Left cardiac atrium (tissue), 4 donors: ENCODE measurements at regions not wholly inside any gene's neighbourhood (a gene's known extent, or its start where the extent isn't known, plus 50 kb on each side); places are given as distances from the start of the nearest gene placed in this dataset.
A peak's percentile ranks its signal among the peaks of the same experiment; 100 is the strongest.
"Not testable (repeated sequence)": the region's sequence is repeated elsewhere in the genome, so short reads cannot be mapped to it uniquely, and the experiment has no call there.

ENCODE experiments used
- ATAC-seq, 2 donors: fragments of 200-7000 bp; cut with Tn5 transposase; one replicate each; pipeline ENCODE4 v1.9.1; 2020; ENCODE audit warnings: mild to moderate bottlenecking in 2 of 2, moderate library complexity in 2 of 2
- DNase-seq: peaks from one replicate; pipeline ENCODE4 v3.0.0-alpha.2; 2020
- intact Hi-C, 2 donors: fragments of 100-400 bp; cut with DNase I; formaldehyde crosslinking; loops; one replicate each; pipeline versions ENCODE4 v1.14.1 to v1.15.1; 2022 to 2023
- donor health status: DM: no; HTN: yes; CAD: no.
- donor health status: DM: no; HTN: yes; CAD: no; lungs with severe emphysema.
- donor health status: DM: yes; HTN: yes; CAD: no.
- donor health status: Dilated cardiomyopathy.

DNA sequence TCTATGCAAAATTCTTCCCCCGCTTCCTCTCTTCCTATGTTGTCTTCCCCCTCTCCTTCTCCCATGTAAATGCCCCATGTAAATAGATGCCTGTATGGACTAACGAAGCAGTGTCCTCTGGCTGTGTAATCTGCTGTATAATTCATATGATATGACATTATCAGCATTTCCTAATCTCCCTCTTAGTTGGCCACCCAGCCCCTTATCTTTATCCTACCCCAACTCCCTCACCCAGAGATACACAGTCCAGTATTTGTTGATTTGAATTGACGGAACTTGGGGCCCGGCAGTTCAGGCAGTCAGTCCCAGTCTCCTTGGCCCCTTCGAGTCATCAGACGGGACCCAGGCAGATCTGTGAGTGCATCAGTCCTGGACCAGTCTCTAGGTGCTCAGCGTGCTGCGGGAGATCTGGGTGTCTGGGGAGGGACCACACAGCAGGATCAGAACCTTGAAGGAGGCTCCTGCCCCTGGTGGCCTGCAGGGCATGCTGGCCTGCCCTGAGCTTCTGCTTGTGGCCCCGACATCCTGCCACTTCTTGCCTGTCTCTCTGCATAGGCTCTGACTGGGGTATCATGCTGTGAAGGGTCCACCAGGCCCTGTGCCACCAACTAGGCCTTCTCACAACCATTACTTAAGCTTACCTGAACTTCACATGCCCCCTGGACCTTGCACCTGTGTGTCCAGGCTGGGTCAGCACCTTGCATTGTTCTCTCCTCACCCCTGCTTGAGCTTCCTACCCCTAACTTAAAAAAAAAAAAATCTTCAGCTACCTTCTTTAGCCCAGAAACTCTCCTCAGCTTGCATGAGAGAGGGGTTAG is 88.1 kb upstream of the ATL2 start:
- ATAC-seq (no peak), DNase-seq (no peak)
- intact Hi-C loops, result loop anchor here in 1 of 2 donors (10.0 kb wide), 1 partner anchor 150 kb away; no protein-coding TSS in a partner anchor

DNA sequence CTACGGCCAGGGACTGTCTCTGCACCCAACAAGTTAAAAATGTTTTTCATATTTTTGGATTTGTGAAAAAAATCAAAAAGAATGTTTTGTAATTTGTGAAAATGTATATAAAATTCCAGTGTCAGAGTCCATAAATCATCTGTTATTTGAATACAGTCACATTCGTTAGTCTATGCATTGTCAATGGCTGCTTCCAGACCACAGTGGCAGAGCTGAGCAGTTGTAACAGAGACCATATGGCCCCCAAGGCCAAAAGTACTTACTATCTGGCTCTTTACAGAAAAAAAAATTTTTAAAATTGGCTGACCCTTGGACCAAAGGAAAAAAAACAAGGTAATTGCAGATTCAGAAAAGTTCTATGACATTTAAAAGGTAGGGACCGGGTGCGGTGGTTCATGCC is 86.7 kb upstream of the ATL2 start:
- DNase-seq (no peak), ATAC-seq (no peak)
- intact Hi-C loops, result loop anchor here in 1 of 2 donors (10.0 kb wide), 1 partner anchor 149 kb away; no protein-coding TSS in a partner anchor

DNA sequence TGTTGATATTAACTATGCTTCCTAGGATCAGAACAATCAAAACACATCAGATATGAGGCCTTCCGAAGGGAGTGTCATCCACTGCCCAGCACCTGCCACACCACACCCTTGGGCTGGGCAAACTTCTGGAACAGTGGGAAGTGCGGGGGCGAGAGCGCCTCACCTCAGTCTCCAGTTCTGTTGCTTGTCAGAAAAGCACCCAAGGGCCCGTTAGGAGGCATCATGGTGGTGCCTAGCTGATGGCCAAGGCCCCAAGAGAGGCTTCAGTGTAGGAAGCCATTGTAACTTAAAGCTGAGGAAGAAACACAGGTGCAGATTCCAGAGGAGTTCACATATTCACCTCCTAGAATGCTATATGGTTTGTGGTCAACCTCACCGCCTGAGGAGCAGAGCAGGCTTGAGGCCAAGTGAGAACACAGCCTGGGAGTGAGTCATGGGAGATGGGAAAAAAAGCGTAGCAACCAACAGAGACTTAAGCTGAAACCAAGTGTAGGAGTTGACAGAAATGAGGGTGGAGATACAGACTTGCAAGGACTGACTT is 85.1 kb upstream of the ATL2 start:
- intact Hi-C loops, result loop anchor here in 1 of 2 donors (10.0 kb wide), 1 partner anchor 147 kb away; no protein-coding TSS in a partner anchor
- ATAC-seq, result peak; percentile 46 to 95
- DNase-seq, result peak; percentile 35

DNA sequence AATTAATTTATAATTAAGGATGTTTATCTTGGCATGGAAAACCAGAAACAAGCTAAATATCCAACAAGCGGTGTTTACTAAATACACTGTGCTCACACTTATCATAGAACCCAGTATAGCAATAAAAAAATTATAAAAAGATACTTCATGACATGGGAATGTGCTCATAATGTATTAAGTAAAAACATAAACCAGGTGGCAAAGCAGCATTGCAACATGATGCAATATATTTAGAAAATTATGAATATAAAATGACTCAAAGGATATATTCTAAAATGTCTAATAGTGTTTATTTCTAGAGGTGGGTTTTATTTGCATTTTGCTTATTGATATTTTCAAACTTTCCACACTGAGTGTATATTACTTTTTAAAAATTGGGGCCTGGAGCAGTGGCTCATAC is 84.4 kb upstream of the ATL2 start:
- no peak for ATAC-seq
- no peak for DNase-seq
- intact Hi-C loops, result loop anchor here in 1 of 2 donors (10.0 kb wide), 1 partner anchor 147 kb away; no protein-coding TSS in a partner anchor

DNA sequence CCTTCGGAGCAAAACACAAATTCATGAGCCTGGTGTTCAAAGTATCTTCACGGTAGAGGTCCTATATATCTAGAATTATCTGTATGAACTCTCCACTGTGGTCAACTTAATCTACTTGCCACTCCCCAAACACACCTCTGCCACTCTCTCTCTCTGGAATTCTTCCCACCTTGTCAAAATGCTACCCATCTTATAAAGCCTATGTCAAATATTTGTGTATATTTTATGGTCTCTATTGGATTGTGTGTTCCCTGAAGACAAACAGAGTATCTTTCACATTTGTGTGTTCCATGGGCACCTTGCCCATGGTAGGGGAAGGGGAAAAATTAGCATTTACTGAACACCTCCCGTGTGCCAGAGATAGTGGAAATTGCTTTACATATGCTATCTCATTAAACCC is 83.2 kb upstream of the ATL2 start:
- no peak for DNase-seq
- ATAC-seq, result no peak
- intact Hi-C loops, result loop anchor here in 1 of 2 donors (10.0 kb wide), 1 partner anchor 146 kb away; no protein-coding TSS in a partner anchor

DNA sequence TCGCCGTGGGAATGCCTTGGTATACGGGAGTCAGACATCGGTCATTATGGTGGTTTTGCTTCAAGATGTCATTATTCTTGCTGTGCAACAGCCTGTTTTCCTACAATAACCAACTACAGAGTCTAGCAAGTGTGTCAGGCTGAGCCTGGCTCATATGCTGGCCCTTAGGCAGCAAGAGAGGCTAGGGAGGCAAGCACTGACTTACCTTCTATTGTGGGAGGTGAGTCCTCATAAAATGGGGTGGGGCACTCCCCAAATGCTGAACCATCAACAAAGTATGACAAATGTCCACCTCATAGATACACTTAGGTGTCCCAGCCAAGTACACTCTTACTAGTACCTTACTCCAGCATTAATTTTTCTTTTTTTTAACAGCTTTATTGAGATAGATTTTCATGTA is 77.0 kb upstream of the ATL2 start:
- intact Hi-C loops, result no loop called here
- ATAC-seq, result no peak
- no peak for DNase-seq

DNA sequence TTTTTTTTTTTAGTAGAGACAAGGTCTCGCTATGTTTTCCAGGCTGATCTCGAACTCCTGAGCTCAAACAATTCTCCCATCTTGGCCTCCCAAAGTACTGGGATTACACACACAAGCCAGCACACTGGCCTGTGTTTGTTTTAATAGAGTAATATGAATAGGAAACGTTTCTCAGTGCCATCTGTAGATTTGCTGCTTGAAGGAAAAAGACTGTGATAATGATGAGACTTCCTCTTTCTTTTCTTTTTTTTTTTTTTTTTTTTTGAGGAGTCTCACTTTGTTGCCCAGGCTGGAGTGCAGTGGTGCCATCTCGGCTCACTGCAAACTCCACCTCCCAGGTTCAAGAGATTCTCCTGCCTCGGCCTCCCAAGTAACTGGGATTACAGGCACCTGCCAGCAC is 74.7 kb upstream of the ATL2 start:
- DNase-seq, intact Hi-C loops, ATAC-seq: not testable (repeated sequence)

DNA sequence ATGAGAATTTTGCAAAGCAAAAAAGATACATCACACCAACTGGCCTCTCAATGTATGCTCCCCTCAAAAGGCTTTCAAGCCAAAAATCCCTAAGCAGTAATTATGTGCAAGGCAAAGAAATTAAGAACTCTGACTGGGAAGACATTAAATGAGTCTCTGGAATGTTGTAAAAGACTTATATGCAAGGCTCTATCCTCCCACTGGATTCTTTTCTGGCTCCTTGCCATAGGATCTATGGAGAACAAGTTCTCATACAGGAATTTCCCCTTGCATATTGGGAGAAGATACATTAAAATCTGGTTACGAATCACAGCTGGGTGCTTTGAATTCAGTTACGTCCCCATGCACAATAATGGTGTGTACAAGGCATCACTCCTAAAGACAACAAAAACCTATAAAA is 73.4 kb upstream of the ATL2 start:
- intact Hi-C loops, result no loop called here

DNA sequence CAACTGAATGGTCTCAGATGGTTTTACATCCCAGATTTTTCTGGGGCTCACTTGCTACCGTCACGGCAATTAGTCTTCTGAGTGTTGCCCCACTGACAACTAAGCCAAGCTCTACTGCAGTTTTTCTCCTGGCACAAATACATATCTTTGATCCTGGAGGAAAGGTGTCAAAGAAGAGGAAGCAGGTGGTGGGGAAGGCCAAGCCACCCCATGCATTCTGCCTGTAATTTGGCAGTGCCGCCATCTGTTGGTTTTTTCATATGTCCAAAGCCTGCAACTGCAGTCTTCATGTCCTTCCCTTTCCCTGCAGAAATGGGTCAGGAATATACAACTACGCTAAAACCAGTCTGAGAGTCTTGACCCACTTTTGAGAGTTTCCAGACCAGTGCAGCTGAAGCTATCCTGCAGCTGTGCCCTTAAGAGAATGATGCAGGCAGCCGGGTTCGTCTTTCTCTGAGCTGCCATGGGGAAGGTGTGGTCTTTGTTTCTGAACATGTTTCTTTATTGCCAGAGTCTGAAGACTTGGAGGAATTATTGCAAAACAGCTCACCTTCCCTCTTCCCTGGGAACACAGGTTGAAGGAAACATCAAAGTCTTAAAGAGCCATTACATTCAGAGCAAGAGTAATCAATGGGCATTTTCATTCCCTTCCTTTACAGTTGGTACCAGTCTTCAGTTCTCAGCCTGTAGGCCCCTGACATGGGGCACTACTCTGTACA is 71.8 kb upstream of the ATL2 start:
- ATAC-seq, result no peak
- intact Hi-C loops, result no loop called here
- no peak for DNase-seq

More for the DNA sequence above, 73.4 kb upstream of the ATL2 start:
- ATAC-seq (no peak), DNase-seq (no peak)

DNA sequence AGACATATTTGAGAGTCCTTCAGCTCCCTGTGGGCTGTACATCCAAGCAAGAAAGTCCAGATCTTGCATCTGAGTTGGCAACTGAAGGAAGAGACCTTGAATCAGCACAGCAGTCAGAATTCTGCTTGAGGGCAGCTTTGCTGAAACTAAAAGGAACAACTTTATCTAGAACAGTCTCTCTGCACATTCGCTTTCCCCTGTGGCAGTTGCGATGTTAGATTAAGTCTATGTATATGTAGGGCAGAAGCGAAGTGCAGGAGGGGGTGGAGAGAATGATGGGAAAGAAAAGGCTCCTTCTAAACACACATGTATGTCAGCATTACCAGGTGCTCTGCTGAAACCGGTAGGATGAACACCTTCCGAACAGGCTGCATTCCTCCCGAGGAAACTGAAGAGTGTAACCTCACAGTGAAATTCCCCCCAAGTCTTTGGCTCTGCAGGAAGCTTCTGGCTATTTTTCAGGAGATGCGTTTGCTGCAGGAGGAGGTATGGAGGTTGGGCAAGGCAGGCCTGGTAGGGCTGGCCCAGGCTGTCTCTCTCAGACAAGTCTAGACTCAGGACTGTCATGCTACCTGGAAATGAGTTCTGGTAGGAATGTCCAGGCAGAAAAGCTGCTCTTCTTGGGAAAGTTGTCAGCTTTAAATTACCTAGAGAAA is 70.0 kb upstream of the ATL2 start:
- intact Hi-C loops, result no loop called here
- DNase-seq (no peak), ATAC-seq (no peak)

DNA sequence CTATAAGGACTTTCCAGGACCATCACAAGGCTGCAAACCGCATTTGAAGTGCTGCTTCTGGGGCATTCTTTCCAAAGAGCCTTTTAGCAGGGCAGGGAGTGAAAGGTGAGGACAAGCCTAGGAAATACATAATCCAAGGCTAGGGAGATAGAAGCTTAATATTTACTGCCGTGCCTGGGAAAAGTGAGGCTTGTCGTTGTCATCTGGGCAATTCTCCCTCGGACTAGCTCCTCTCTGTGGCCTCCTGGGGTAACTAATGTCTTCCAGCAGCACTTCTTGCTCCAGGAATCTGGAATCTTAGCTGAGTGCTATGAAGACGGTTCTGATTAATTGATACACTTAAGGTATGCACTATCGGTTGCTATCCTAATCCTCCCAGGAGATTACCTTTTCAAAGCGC is 69.3 kb upstream of the ATL2 start:
- intact Hi-C loops, result no loop called here
- ATAC-seq (peak in 1 of 2 donors; percentile 41), DNase-seq (no peak)

DNA sequence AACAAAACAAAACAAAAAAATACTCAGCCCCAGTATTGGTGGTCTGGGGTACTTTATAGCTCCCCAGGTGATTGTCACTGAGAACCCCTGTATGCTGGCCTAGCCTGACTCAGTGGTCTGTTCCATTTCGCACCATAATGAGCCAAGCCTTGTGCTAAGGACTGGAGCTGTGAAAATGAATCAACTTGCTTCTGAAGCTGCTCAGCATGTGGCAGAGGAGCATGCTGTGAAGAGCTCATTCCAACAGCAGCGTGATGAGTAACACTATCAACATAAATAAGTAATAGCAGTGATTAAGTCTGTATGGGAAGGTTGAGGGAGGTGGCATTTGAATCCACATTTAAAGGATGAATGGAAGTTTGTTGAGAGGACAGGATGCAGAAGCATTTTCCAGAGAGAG is 67.2 kb upstream of the ATL2 start:
- intact Hi-C loops, result no loop called here
- ATAC-seq (no peak), DNase-seq (no peak)

DNA sequence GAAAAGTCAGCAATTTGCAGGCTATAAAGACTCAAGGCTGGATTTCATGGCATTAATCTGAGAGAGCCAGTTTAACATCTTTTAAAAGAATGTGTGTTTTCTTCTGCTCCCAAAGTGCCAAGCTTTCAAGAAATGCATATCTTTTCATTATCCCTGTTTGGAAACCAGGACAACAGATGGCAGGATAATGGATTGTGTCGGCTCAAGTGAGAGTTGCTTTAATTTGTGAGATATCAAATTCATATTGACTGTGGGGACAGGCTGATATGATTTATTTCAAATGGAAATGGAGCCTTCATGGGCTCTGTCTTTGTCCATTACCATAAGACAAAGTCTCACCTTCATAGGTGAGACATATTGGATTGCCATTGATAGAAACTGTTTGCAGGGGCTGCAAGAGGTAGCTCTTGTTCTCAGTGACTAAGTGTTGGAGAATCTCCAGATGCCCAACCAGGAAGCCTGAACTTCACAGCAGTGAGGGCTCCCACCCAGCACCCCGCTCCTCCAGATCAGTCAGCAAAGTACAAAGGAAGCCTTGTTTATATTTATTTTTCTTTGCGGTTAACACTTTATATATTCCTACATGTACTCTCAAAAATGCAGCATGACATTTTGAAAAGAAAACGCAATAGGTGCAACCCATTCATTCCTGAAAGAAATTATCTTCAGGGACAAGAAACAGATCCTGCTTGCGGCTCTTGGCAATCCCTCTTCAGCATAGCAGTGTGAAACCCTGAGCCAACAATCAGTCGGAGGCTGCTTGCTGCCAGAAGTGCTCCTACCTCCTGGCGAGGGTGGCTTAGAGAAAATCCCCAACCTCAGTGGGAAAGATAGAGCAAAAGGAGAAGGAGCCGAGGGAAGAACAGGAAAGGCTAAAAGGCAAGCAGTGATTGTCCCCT is 65.8 kb upstream of the ATL2 start:
- ATAC-seq (peak; percentile 62 to 79), DNase-seq (no peak)
- intact Hi-C loops, result no loop called here

DNA sequence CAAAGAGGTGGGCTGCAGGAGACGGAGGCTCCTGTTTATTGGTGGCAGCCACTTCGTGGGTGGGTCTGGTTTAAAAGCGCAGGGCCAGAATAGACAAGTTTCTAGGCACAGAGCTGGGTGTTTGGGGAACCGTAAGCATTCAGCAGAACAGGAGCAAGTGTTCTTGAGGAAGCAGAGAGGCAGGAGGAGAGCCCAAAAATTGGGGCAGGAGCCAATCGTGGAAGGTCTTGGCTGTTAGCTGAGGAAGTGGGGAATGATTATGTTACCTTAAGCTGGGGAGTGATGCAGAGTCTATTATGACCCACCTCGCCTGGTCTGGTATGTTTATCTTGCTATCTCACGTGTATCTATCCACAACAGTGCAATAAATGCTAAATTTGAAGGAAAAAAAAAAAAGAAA is 64.3 kb upstream of the ATL2 start:
- ATAC-seq (no peak), DNase-seq (no peak)
- intact Hi-C loops, result no loop called here

DNA sequence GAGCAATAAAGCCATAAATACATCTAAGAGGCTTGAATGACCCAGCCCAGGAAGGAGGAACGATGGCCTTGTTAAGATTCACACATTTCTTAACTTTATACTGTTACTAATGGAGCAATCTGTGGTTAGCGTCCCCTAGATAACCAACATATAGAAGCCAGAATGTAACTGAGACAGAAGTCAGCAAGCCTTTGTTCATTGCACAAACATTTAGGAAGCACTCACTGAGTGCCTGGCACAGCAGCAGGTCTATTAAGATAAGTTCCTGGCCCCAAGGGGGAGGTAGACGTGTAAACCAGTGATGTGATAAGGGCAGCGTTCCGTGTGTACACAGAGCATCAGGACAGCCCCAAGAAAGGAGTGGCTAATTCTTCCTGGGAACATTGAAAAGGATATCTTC is 63.6 kb upstream of the ATL2 start:
- intact Hi-C loops, result no loop called here
- peak in 1 of 2 donors; percentile 71 for ATAC-seq
- no peak for DNase-seq

DNA sequence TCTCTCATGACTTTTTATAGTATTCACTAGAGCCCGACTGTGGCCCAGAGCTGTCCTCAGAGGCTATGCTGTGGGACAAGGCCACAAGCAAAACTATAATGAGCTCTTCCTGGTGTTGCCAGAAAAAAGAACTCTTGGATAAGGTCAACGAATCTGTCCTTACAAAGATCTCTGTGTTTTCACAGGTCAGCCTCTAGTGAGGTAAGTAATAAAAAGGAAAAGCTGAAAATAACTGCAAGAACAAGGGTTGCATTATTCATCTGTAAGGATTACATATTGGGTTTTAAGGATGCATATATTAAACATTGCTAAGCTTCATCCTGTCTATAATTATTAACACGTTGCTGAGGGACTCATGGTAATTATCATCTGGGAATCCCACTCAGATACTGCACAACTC is 62.8 kb upstream of the ATL2 start:
- DNase-seq (no peak), ATAC-seq (no peak)
- intact Hi-C loops, result no loop called here

DNA sequence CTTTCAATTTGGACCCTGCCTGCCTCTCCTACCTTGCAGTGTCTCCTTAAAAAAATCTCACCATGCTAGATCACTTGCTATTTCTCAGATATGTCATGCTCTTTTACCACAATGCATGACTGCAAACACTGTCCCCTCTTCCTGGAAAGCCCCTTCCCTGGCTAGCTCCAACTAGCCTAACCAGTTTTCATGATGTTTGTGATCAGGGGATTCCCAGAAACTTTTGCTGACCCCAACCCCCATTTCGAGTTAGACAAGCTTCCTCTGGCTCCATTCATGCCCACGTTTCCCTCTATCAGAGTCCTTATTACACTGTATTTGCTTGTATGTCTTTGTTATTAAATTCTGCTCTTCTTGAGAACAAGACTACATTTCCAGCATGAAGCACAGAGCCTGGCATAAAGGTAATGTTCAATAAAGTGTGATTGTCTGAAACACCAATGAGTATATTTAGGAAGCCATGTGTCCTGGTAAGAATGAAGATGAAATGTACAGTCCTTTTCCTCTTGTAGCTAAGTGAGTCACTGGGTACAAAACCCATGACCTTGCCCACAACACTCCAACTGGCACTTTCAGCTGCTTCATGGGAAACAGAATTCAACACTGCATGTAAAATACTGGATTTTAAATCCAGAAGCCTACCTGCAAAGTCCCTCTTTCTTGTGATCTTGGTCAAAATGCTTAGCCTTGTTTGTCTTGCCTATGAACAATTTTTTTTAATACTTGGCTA is 62.0 kb upstream of the ATL2 start:
- DNase-seq, result no peak
- no peak for ATAC-seq

More for the DNA sequence above, 62.0 kb upstream of the ATL2 start:
- intact Hi-C loops, result no loop called here
